HG03442 (cell line): ENCODE measurements at regions not wholly inside any gene's neighbourhood (a gene's known extent, or its start where the extent isn't known, plus 50 kb on each side); places are given as distances from the start of the nearest gene placed in this dataset.

Experiments used
- ATAC-seq: cut with Tn5 transposase; IDR thresholded peaks from one replicate; pipeline ENCODE4 v1.9.1; 2021; ENCODE audit warnings: mild to moderate bottlenecking, moderate library complexity; ENCODE audit not compliant: unreplicated experiment

GRCh38 chr13:94968757-94969086 is 256.4 kb upstream of the SOX21 start:
- ATAC-seq: no peak

- no peak for ATAC-seq
These were observed 255.9 kb upstream of the SOX21 start for GRCh38 chr13:94968040-94968756.

GRCh38 chr13:94967183-94968039 is 255.1 kb upstream of the SOX21 start:
- ATAC-seq: no peak

GRCh38 chr13:94966422-94966955 is 254.1 kb upstream of the SOX21 start:
- no peak for ATAC-seq

- no peak for ATAC-seq
These were observed 247.3 kb upstream of the SOX21 start for GRCh38 chr13:94959626-94960025.

- ATAC-seq: no peak
These were observed 244.2 kb upstream of the SOX21 start for GRCh38 chr13:94956417-94957110.

- ATAC-seq: no peak
These were observed 240.4 kb upstream of the SOX21 start for GRCh38 chr13:94952787-94953186.

- ATAC-seq: no peak
These were observed 238.0 kb upstream of the SOX21 start for GRCh38 chr13:94950303-94950702.

- ATAC-seq: no peak
These were observed 235.6 kb upstream of the SOX21 start for GRCh38 chr13:94947965-94948371.

- ATAC-seq: no peak
These were observed 235.0 kb upstream of the SOX21 start for GRCh38 chr13:94947392-94947791.

GRCh38 chr13:94946039-94946438 is 233.7 kb upstream of the SOX21 start:
- no peak for ATAC-seq

GRCh38 chr13:94938124-94938523 is 225.8 kb upstream of the SOX21 start:
- no peak for ATAC-seq

GRCh38 chr13:94936633-94937032 is 224.3 kb upstream of the SOX21 start:
- ATAC-seq: no peak

- no peak for ATAC-seq
These were observed 221.6 kb upstream of the SOX21 start for GRCh38 chr13:94933936-94934335.

- ATAC-seq: no peak
These were observed 220.9 kb upstream of the SOX21 start for GRCh38 chr13:94933230-94933751.

- ATAC-seq: no peak
These were observed 215.9 kb upstream of the SOX21 start for GRCh38 chr13:94928127-94928775.

GRCh38 chr13:94925263-94925662 is 212.9 kb upstream of the SOX21 start:
- no peak for ATAC-seq

- ATAC-seq: no peak
These were observed 208.8 kb upstream of the SOX21 start for GRCh38 chr13:94921181-94921580.

GRCh38 chr13:94920578-94920977 is 208.2 kb upstream of the SOX21 start:
- no peak for ATAC-seq

GRCh38 chr13:94917824-94918223 is 205.5 kb upstream of the SOX21 start:
- ATAC-seq: no peak

GRCh38 chr13:94914895-94915294 is 202.6 kb upstream of the SOX21 start:
- ATAC-seq: no peak
